Stimulated activated CD4-positive, alpha-beta T cell treated with anti-CD3 and anti-CD28 coated beads, Interleukin-4, amount 100 ng/mL, for 4 hours (primary cell): ENCODE measurements at regions not wholly inside any gene's neighbourhood (a gene's known extent, or its start where the extent isn't known, plus 50 kb on each side); places are given as distances from the start of the nearest gene placed in this dataset.
A peak's percentile ranks its signal among the peaks of the same experiment; 100 is the strongest.
"Not testable (repeated sequence)": the region's sequence is repeated elsewhere in the genome, so short reads cannot be mapped to it uniquely, and the experiment has no call there.

Experiments
- DNase-seq, 2 experiments: peaks; one replicate each; pipeline ENCODE4 v3.0.0-alpha.2; 2020

- no peak for DNase-seq
These were observed 149.8 kb upstream of the FGF10 start for GRCh38 chr5:44538797-44539601.

- peak in 1 of 2 experiments; percentile 0 for DNase-seq
These were observed 147.5 kb upstream of the FGF10 start for GRCh38 chr5:44536650-44537260.

GRCh38 chr5:44535621-44536020, 146.4 kb upstream of the FGF10 start:
- DNase-seq: no peak

- DNase-seq: no peak
These were observed 143.8 kb upstream of the FGF10 start for GRCh38 chr5:44532981-44533380.

- DNase-seq: not testable (repeated sequence)
These were observed 142.5 kb upstream of the FGF10 start for GRCh38 chr5:44531756-44532155.

GRCh38 chr5:44530783-44531182, 141.6 kb upstream of the FGF10 start:
- DNase-seq: not testable (repeated sequence)

- DNase-seq: no peak
These were observed 122.4 kb upstream of the FGF10 start for GRCh38 chr5:44511596-44511995.

GRCh38 chr5:44506561-44506960, 117.3 kb upstream of the FGF10 start:
- no peak for DNase-seq

- no peak for DNase-seq
These were observed 110.2 kb upstream of the FGF10 start for GRCh38 chr5:44499381-44499780.

GRCh38 chr5:44497606-44498005, 108.4 kb upstream of the FGF10 start:
- no peak for DNase-seq

- no peak for DNase-seq
These were observed 106.1 kb upstream of the FGF10 start for GRCh38 chr5:44495280-44495679.

GRCh38 chr5:44489759-44490158, 100.5 kb upstream of the FGF10 start:
- DNase-seq: no peak

GRCh38 chr5:44486591-44486990, 97.4 kb upstream of the FGF10 start:
- no peak for DNase-seq

GRCh38 chr5:44454002-44454401, 64.8 kb upstream of the FGF10 start:
- no peak for DNase-seq

- DNase-seq: no peak
These were observed 57.2 kb upstream of the FGF10 start for GRCh38 chr5:44446399-44446798.

- DNase-seq: no peak
These were observed 54.0 kb upstream of the FGF10 start for GRCh38 chr5:44443172-44443571.

- no peak for DNase-seq
These were observed 52.2 kb upstream of the FGF10 start for GRCh38 chr5:44441460-44441859.

GRCh38 chr5:44440186-44440585, 51.0 kb upstream of the FGF10 start:
- no peak for DNase-seq
